Effector memory CD4-positive, alpha-beta T cell (primary cell): ENCODE measurements at regions not wholly inside any gene's neighbourhood (a gene's known extent, or its start where the extent isn't known, plus 50 kb on each side); places are given as distances from the start of the nearest gene placed in this dataset.

ENCODE experiments used
- DNase-seq, 3 donors: peaks; one replicate each; pipeline ENCODE4 v3.0.0-alpha.2; 2020
- H3K27ac ChIP-seq: 2 replicates; pipeline ENCODE4 v1.7.0; 2013; ENCODE audit warnings: mild to moderate bottlenecking, low read length, moderate library complexity; ENCODE audit not compliant: insufficient read depth, poor library complexity, severe bottlenecking
- H3K27me3 ChIP-seq: replicated peaks from 2 replicates; pipeline ENCODE4 v1.7.0; 2013; ENCODE audit warnings: mild to moderate bottlenecking, low read length; ENCODE audit not compliant: insufficient read depth, control insufficient read depth, poor library complexity, severe bottlenecking
- H3K36me3 ChIP-seq: 2 replicates; pipeline ENCODE4 v1.7.0; 2013; ENCODE audit warnings: mild to moderate bottlenecking, low read length, moderate library complexity; ENCODE audit not compliant: control insufficient read depth, insufficient read depth
- H3K4me1 ChIP-seq: 2 replicates; pipeline ENCODE4 v1.7.0; 2013; ENCODE audit warnings: low read length, mild to moderate bottlenecking; ENCODE audit not compliant: control insufficient read depth, insufficient read depth, poor library complexity, severe bottlenecking
- H3K4me3 ChIP-seq: 2 replicates; pipeline ENCODE4 v1.7.0; 2013; ENCODE audit warnings: low read length, low read depth, mild to moderate bottlenecking; ENCODE audit not compliant: insufficient read depth, poor library complexity, severe bottlenecking
- H3K9me3 ChIP-seq: 2 replicates; pipeline ENCODE4 v1.7.0; 2013; ENCODE audit warnings: mild to moderate bottlenecking, low read length, moderate library complexity; ENCODE audit not compliant: control insufficient read depth

GRCh38 chr14:97633131-97633738 lies 836.1 kb downstream of the VRK1 start:
- Histone ChIP-seq H3K36me3 (no peaks in the 10 kb centered on the region), H3K27ac (no peak overlapping the region), H3K4me1 (no peaks in the 10 kb centered on the region), H3K27me3 (no peaks in the 10 kb centered on the region), H3K4me3 (no peak overlapping the region), H3K9me3 (no peaks in the 10 kb centered on the region)
- no peak for DNase-seq

GRCh38 chr14:97634751-97635150 lies 837.6 kb downstream of the VRK1 start:
- Histone ChIP-seq H3K4me3 (peak overlapping the region; percentile 39), H3K36me3 (no peaks in the 10 kb centered on the region), H3K4me1 (no peaks in the 10 kb centered on the region), H3K27ac (no peak overlapping the region), H3K9me3 (no peaks in the 10 kb centered on the region), H3K27me3 (no peaks in the 10 kb centered on the region)
- DNase-seq: no peak

GRCh38 chr14:97638864-97639263 lies 841.7 kb downstream of the VRK1 start:
- no peak overlapping the region for H3K27ac ChIP-seq
- no peaks in the 10 kb centered on the region for H3K36me3 ChIP-seq
- no peaks in the 10 kb centered on the region for H3K27me3 ChIP-seq
- H3K4me1 ChIP-seq: no peaks in the 10 kb centered on the region
- no peaks in the 10 kb centered on the region for H3K9me3 ChIP-seq
- no peak overlapping the region for H3K4me3 ChIP-seq
- DNase-seq: no peak

GRCh38 chr14:97640031-97640430 lies 842.8 kb downstream of the VRK1 start:
- Histone ChIP-seq H3K36me3 (no peaks in the 10 kb centered on the region), H3K27ac (no peak overlapping the region), H3K9me3 (no peaks in the 10 kb centered on the region), H3K4me1 (no peaks in the 10 kb centered on the region), H3K4me3 (no peak overlapping the region), H3K27me3 (no peaks in the 10 kb centered on the region)
- no peak for DNase-seq

GRCh38 chr14:97641827-97642226 lies 844.6 kb downstream of the VRK1 start:
- Histone ChIP-seq H3K36me3 (no peaks in the 10 kb centered on the region), H3K9me3 (no peaks in the 10 kb centered on the region), H3K4me3 (no peak overlapping the region), H3K27me3 (no peaks in the 10 kb centered on the region), H3K4me1 (no peaks in the 10 kb centered on the region), H3K27ac (no peak overlapping the region)
- no peak for DNase-seq

- Histone ChIP-seq H3K4me1 (no peaks in the 10 kb centered on the region), H3K36me3 (no peaks in the 10 kb centered on the region), H3K27ac (no peak overlapping the region), H3K27me3 (no peaks in the 10 kb centered on the region), H3K9me3 (no peaks in the 10 kb centered on the region), H3K4me3 (no peak overlapping the region)
- no peak for DNase-seq
Observed at GRCh38 chr14:97642631-97643030, 845.4 kb downstream of the VRK1 start.

- Histone ChIP-seq H3K36me3 (no peaks in the 10 kb centered on the region), H3K27ac (no peak overlapping the region), H3K9me3 (no peaks in the 10 kb centered on the region), H3K4me1 (no peaks in the 10 kb centered on the region), H3K4me3 (no peak overlapping the region), H3K27me3 (no peaks in the 10 kb centered on the region)
- no peak for DNase-seq
Observed at GRCh38 chr14:97644365-97644764, 847.2 kb downstream of the VRK1 start.

GRCh38 chr14:97649752-97650151 lies 852.6 kb downstream of the VRK1 start:
- H3K4me3 ChIP-seq: no peak overlapping the region
- H3K36me3 ChIP-seq: no peaks in the 10 kb centered on the region
- DNase-seq: no peak
- no peaks in the 10 kb centered on the region for H3K4me1 ChIP-seq
- no peaks in the 10 kb centered on the region for H3K27me3 ChIP-seq
- H3K9me3 ChIP-seq: no peaks in the 10 kb centered on the region
- H3K27ac ChIP-seq: no peak overlapping the region

GRCh38 chr14:97655169-97655948 lies 858.2 kb downstream of the VRK1 start:
- Histone ChIP-seq H3K4me3 (no peak overlapping the region), H3K9me3 (no peaks in the 10 kb centered on the region), H3K27ac (no peak overlapping the region), H3K4me1 (no peaks in the 10 kb centered on the region), H3K36me3 (no peaks in the 10 kb centered on the region), H3K27me3 (no peaks in the 10 kb centered on the region)
- DNase-seq: no peak

- Histone ChIP-seq H3K27ac (no peak overlapping the region), H3K27me3 (no peaks in the 10 kb centered on the region)
- DNase-seq: no peak
Observed at GRCh38 chr14:97657609-97658008, 860.4 kb downstream of the VRK1 start.

More at GRCh38 chr14:97657609-97658008, 860.4 kb downstream of the VRK1 start:
- Histone ChIP-seq H3K4me1 (no peaks in the 10 kb centered on the region), H3K9me3 (no peaks in the 10 kb centered on the region), H3K4me3 (no peak overlapping the region), H3K36me3 (no peaks in the 10 kb centered on the region)
